Gastrocnemius medialis (tissue), 4 donors: ENCODE measurements at regions not wholly inside any gene's neighbourhood (a gene's known extent, or its start where the extent isn't known, plus 50 kb on each side); places are given as distances from the start of the nearest gene placed in this dataset.

Experiments
- CTCF ChIP-seq, 5 experiments: fragments of 450-650 bp in 3 of 5; fragments of 200-600 bp in 2 of 5; sonication (generic) in 2 of 5; IDR thresholded peaks in 4 of 5; conservative IDR thresholded peaks in 1 of 5; 1 replicate in 4 of 5; 2 replicates in 1 of 5; pipeline ENCODE4 v1.5.1; 2016 to 2019; ENCODE audit warnings: antibody characterized with exemption in 5 of 5, mild to moderate bottlenecking in 3 of 5, moderate library complexity in 3 of 5
- POLR2A ChIP-seq, 2 donors: fragments of 450-650 bp; IDR thresholded peaks; one replicate each; pipeline ENCODE4 v1.6.1; 2017; ENCODE audit warnings: antibody characterized with exemption in 2 of 2, mild to moderate bottlenecking in 2 of 2, moderate library complexity in 2 of 2

DNA sequence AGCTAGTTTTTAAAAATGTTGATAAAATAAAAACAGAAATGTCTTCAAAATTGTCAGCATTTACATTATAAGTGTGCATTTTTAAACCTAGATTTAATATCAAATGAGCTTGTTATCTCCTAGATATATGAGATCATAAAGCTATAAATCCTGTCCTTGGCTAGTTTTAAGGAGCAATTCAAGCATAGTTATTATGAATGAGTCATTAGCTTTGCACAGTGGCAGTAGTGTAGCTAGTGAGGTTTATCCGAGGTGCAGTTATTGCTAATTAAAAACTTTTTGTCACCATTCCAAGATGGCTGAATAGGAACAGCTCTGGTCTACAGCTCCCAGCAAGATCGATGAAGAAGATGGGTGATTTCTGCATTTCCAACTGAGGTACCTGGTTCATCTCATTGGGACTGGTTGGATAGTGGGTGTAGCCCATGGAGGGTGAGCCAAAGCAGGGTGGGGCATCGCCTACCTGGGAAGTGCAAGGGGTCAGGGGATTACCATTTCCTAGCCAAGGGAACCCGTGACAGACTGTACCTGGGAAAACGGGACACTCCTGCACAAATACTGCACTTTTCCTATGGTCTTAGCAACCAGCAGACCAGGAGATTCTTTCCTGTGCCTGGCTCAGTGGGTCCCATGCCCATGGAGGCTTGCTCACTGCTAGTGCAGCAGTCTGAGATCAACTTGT is 108.8 kb upstream of the SYNCRIP start:
- TF ChIP-seq CTCF (IDR thresholded peaks at IDR 0.05 in 4 of 5, conservative IDR thresholded peaks at IDR 0.05 in 1 of 5) = no peak
- TF ChIP-seq POLR2A (IDR thresholded peaks at IDR 0.05) = no peak
